GM18867 (cell line): ENCODE measurements at regions not wholly inside any gene's neighbourhood (a gene's known extent, or its start where the extent isn't known, plus 50 kb on each side); places are given as distances from the start of the nearest gene placed in this dataset.

ENCODE experiments used
- ATAC-seq: cut with Tn5 transposase; IDR thresholded peaks from one replicate; pipeline ENCODE4 v1.9.1; 2021; ENCODE audit warnings: mild to moderate bottlenecking, moderate library complexity; ENCODE audit not compliant: unreplicated experiment

DNA sequence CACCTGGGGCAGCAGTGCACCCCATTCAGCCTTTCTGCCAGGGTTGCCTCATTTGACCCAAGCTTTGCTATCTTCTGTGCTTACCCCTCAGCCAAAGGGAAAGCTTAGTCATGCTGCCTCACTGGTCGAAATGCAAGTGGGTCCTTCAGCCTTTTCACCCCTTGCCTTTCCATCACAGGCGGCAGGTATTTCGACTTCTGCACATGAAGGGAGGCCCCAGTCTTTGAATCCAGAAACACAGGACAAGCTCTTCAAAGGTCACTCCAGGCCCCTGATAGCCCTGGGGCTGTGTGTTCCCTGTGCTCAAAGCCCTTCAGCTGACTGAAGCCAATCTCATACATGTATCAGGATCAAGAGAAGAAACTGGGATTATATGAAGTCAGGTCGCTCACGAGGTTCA, 129.7 kb downstream of the SNX19 start:
- ATAC-seq, result no peak

DNA sequence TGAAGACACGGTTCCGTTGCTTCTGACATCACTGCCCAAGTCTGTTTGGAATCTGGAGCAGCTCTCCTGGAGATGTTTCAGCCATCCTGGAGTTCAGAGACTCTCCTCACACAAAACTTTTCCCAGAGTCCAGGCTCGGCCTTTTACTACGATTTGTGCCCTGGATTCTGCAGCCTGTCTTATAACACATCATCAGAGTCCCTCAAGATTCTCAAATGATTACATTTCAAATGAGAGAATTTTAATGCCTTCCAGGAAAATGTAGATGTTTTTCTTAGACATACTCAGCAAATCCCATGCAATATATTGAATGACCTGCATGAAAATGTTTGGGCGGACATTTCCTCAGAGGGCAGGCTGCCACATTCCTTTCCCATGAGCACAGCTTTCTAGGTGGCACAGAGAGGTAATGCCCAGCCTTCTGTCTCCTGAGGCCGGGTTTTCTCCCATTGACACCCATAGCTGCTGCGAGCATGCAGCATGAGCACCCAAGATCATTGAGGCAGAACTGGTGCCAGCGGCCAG, 129.1 kb downstream of the SNX19 start:
- no peak for ATAC-seq

DNA sequence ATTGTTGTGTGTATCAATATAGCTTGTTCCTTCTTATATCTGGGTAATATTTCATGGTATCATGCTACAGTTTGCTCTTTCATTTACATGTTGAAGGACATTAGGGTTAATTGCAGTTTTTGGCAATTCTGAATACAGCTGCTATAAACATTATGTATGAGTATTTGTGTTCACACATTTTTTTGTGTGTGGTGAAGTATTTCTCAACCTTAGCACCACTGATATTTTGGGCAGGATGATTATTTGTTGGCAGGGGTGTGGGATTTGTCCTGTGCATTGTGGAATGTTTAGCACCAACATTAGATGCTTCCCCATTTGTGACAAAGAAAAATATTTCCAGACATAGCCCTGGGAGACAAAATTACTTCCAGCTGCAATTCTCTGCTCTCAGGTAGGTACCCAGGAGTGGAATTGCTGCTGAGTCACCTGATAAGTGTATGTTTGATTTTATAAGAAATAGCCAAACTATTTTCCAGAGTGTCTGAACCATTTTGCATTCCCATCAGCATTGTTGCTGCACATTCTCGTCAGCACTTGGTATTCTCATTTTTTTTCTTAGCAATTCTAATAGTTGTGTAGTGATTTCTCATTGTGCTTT, 128.2 kb downstream of the SNX19 start:
- no peak for ATAC-seq

DNA sequence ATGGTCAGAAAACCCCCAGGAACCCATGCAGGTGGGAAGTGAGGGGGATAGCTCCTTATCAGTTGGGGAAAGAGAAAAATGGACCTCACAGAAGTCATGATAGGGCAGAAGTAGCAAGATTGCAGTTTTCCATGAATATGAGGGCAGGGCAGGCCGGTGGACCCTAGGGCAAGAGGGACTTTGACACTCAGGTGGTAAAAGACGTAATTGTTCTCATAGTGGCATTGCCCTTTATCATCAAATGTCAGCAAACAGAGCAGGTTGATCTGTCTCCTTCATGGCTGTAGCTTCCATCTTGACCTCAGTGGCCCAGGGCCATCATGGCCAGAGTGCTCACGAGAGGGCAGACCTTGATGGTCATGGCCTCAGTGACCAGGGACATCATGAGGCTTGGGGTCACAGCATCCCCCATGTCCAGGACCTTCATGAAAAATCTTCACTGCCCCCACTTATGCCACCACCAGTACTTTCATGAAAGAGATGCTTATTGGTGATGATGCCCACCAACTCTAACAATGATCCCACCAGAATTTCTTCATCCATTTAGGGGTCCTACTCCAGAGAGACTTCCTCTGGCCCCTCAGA, 127.1 kb downstream of the SNX19 start:
- ATAC-seq, result no peak

DNA sequence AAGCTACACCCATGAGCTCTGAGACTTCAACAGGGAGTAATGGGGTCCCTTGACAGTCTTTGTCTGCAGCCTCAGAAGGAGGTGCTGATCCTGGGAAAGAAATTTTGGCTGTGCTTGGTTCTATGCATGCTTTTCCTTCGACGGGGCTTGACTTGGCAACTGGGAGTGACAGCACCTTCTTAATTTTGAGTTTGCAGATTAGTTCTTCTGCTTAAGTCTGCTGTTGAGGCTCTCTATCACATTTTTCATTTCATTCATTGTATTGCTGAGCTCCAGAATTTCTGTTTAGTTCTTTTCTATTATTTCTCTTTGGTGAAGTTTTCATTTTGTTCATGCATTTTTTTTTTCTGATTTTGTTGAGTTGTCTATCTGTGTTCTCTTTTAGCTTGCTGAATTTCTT, 125.6 kb downstream of the SNX19 start:
- no peak for ATAC-seq

DNA sequence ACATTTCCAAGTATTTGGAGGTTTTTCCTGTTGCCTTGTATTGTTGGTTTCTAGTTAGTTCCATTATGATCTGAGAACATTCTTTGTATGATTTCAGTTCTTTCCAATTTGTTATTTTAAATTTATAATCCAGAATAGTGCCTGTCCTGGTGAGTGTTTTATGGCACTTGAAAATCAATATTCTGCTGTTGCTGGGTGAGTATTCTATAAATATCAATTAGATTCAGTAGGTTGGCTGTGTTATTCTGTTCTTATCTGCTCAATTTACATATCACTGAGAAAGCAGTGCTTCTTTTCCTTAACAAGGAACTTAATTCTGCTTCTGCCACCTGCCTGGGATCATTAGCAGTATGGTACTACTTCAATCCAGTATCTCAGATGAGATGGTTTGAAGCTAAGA, 123.5 kb downstream of the SNX19 start:
- ATAC-seq, result no peak

DNA sequence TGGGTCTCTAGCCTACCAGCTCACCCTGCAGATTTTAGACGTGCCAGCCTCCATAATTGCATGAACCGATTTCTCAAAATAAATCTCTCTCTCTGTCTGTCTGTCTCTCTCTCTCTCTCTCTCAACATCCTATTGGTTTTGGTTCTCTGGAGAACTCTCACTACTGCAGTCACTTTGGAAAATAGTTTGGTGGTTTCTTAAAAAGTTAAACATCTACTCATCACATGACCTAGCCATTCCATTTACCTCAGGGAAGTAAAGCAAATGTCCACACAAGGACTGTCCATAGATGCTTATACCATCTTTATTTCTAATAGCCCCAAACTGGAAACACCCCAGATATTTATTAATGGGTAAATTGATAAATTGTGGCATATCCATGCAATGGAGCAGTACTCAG, 119.5 kb downstream of the SNX19 start:
- no peak for ATAC-seq

DNA sequence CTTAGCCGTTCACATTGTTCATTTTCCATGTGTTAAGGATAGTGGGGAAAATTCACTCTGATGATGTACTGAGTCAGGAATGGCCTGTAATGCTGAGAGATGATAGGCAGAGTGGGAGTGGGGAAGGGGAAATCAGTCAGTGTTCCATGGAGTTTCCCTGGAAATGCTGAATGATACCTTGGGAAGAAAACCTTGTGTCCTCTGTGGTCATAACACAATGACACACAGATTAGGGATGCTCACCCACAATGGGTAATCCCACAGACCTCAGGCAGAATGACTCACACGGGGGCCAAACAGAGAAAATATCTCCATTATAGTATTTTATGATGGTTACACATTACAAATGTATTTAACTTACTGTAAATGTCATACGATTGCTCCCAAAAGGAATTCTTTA, 118.0 kb downstream of the SNX19 start:
- ATAC-seq, result no peak

- ATAC-seq, result no peak
Observed at GRCh38 chr11:130798801-130799200, 117.5 kb downstream of the SNX19 start.

DNA sequence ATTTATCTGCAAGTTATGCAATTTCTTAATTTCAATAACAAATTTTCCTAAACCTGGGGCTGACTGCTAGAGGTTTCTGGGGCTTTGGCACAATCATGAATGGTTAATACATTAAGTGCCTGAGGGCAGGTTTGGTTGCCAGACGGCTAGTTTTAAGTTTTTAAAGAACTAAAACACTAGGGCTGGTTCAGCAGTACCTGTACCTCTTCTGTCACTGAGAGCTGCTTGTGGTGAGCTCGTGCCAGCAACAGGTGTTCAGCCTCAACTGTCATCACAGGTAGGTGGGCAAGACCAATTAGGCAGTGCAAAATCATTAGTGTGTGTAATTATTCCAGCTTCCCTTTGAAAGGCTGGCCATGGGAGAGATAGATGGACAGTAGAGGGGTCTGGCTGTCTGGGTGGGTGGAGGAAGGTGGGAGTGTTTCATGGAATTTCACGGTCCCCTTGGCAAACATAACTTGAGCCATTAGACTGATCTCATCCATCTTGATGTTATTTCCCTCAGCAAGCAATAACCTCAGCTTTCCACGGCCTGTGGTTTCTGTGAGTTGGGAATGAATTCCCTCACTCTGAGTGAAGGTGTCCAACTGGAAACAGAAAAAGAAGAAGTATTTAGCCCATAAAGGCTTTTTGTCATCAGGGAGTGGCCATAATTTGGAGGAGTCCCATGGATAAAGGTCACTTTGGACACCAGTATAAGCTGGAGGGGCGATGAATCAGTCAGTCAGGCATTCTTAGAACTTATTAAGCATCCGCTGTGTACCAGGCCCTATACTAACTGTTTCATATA, 114.8 kb downstream of the SNX19 start:
- ATAC-seq, result no peak

GRCh38 chr11:130802567-130802966, 113.7 kb downstream of the SNX19 start:
- ATAC-seq, result no peak

- ATAC-seq, result no peak
Observed at GRCh38 chr11:130804306-130805076, 111.8 kb downstream of the SNX19 start.

GRCh38 chr11:130806746-130807145, 109.5 kb downstream of the SNX19 start:
- peak; percentile 79 for ATAC-seq

DNA sequence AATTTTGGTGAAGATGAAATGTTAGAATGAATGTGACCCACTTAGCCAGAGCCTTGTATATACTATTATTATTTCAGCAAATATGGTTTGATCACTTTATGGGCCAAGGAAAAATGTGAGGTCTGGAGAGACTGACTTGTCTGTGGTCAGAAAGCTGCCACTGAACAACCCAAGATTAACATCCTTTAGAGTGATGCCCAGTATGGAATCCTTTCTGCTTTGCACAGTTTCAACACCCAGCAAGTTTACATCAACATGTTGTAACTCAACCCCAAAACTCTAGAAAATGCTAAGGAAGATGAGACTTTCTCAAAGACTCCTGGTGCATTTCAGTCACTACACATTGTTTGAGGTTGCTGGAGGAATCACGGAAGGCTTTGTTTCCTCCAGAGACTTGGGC, 107.7 kb downstream of the SNX19 start:
- ATAC-seq, result no peak

- ATAC-seq, result no peak
Observed at GRCh38 chr11:130813196-130813595, 103.1 kb downstream of the SNX19 start.

DNA sequence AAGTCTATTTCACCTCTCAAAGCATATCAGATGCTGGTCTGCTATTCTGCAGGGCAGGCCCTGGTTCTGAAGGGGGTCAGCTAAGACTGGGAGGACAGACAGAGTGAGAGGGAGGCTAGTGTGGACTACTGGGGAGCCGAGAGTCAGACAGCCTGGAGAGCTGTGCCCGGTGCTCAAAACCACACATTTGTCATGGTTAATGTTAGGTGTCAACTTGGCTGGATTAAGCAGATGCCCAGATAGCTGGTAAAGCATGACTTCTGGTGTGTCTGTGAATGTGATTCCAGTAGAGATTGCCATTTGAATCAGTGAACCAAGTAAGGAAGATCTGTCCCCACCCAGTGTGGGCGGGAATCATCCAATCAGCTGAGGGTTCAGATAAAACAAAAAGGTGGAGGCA, 102.6 kb downstream of the SNX19 start:
- ATAC-seq, result no peak

DNA sequence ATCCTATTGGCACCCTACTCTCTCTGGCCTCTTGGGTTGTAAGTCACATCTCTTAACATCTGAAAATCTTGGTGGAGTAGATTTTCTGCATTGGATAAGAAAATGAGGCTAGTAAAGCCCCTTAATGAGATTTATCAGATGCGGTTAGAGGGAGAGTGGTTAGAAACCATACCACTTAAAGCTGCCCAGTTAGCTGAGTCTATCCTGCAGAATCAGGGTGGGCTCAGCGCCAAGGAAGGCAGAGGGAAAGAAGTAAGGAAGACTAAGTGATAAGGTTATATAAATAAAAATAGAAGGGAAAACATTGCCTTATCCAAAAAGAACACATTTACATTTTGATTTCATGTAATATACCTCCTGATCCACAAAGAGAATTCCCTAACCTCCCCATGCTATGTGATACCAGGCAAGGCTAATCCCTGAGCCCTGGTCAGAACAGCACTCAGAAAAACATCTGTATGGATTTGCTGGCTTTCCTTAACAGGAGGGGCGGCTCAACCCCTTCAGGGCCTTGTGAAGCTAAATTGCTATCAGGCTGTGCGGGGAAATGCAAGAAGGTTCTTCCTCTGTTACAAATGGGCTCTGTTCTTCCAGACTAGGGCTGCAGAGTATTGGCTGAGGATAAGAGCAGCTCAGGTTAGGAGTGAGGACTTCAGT, 101.7 kb downstream of the SNX19 start:
- no peak for ATAC-seq

- no peak for ATAC-seq
Observed at GRCh38 chr11:130815097-130815802, 101.0 kb downstream of the SNX19 start.

DNA sequence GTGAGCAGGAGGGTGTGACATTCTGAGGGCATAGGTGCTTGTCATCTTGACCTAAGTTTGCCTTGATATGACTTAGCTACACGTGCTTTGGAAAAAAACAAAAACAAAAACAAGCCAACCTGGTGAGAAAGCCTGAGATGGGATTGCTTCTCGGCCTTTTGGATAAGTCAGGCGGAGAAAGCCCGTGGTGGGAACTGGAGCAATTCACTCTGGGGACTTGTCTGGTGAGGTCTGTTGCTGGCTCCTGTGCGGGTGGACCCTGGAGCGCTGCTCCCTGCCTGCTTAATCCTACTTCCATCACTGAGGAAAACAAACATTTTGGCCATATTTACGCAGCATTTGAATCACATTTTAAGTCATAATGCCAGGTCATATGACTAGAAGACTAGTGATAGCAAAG, 100.3 kb downstream of the SNX19 start:
- no peak for ATAC-seq
